HG03135 (cell line): ENCODE measurements at regions not wholly inside any gene's neighbourhood (a gene's known extent, or its start where the extent isn't known, plus 50 kb on each side); places are given as distances from the start of the nearest gene placed in this dataset.

Source experiments
- ATAC-seq: cut with Tn5 transposase; IDR thresholded peaks from one replicate; pipeline ENCODE4 v1.9.1; 2021; ENCODE audit warnings: mild to moderate bottlenecking, moderate library complexity; ENCODE audit not compliant: unreplicated experiment

DNA sequence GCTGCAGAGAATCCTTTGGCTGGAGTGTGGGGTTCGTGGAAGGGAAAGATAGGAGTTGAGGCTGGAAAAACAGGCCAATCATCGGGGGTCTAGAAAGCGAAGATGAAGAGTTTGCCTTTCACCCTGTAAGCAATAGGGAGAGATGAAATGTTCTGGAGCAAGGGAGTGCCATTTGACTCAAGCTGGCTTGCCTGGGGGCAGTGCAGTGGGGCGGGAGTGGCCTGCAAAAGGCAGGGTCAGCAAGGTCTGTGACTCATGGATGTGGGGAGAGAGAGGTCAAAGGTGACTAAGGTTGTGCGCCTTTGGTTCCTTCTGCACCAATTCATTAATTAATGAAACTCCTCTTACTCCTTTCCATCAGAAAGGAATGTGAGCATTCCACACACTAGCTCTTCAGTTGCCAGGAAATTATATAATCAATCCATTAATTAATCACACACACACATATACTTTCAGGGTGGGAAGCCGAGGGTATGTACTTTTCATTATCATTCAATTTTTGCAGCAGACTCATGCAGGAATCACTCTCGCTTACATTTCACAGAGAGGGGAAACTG is 227.6 kb downstream of the MYCN start:
- no peak for ATAC-seq

GRCh38 chr2:16167451-16167861 is 227.1 kb downstream of the MYCN start:
- ATAC-seq: no peak

GRCh38 chr2:16166327-16166981 is 226.1 kb downstream of the MYCN start:
- no peak for ATAC-seq

- ATAC-seq: no peak
Measured at GRCh38 chr2:16165518-16166326, 225.4 kb downstream of the MYCN start.

GRCh38 chr2:16162491-16163040 is 222.2 kb downstream of the MYCN start:
- ATAC-seq: no peak

DNA sequence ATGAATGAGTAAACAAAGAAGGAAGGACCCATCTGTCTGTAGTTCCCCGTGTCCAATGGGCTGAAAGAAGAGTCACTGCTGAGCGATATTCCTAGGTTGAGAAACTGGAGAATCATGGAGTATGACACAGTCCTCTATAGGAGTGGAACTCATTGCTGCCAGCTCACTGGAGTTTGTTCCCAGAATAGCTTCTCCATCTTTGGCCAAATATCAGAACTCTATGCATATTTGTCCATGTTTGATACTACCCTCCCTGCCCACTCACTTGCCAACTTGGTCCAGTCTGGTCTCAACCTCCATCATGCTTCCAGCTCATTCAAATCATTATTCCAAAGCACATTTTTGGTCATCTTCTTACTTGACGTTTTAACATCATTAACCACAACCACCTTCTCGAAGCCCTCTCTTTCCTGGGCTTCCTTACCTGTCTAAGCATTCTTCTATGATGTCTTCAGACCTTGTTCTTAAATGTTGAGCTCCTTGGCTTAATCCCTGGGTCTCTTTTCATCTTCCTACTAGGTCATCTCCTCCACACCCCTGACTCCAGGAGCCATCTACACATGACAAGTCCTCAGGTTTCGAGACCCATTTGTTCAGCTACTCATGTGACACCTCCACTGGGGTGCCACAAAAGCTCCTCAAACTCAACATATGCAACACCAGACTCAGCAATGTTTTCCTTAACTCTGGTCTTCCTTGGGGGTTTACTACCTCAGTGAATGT is 221.6 kb downstream of the MYCN start:
- no peak for ATAC-seq

DNA sequence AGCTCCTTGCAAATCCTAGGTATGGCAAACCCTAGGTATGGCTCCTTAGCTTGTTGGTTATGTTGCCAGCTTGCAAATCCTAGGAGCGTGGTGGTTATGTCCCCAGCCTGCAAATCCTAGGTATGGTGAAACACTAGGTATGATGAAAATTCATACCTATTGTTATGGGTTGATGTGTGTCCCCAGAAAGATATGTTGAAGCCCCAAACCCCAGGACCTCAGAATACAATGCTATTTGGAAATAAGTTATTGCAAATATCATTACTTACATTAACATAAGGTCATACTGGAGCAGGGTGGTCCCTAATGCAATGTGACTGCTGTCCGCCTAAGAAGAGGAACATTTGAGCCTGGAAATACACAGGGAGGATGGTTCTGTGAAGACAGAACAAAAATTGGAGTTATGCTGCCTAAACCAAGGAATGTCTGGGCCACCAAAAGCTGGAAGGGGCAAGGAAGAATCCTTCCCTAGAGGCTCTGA is 220.8 kb downstream of the MYCN start:
- ATAC-seq: no peak

DNA sequence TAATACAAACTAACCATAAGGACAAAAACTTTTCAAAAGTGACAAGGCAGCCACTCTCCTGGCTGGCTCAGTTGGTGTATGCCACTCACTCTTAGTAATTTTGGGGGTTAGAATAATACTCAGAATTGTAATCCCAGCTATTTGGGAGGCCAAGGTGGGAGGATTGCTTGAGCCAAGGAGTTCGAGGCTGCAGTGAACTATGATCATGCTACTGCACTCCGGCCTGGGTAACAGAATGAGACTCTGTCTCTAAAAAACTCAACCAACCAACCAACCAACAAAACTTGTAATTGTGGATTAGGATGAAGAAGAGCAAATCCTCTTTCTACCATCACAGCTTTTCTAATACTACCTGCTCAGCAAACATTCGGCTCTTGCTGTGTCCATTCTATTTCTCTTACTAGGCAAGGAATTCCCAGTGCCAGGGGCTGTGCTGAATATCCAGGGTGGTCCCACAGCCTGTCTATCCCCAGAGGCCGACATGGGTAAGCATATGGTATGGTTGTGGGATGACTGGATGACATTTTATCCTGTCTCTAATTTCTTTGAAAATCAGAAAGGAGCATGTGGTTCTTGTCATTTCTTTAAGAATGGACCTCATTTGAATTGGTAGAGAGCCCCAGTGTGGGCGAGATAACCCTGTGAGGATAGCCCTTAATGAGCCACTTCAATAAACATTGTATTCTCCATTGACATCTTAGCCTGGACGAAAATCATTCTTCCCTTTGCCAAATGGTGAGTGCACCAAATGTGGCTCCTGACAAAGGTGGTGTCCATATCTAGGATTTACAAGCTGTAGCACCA is 220.1 kb downstream of the MYCN start:
- ATAC-seq: no peak

- no peak for ATAC-seq
Measured at GRCh38 chr2:16156411-16156810, 216.1 kb downstream of the MYCN start.

DNA sequence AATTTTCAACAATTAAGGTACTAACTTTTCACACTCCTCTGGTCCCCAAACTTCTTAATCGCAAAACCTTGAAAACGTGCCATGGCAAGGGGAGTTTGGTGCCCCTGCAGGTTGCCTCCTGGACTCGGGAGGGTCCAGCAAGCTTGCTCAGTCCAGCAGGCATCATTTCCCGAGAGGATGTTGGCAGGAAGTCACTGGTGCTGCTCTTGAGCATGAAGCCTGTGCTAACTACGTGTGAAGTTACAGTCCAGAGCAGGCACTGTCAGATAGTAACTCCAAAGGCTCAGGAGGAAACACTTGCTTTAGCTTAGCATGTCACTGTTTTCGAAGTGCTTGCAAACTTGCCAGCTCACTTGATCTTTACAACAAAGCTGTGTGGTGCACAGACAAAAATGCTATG is 215.4 kb downstream of the MYCN start:
- no peak for ATAC-seq

DNA sequence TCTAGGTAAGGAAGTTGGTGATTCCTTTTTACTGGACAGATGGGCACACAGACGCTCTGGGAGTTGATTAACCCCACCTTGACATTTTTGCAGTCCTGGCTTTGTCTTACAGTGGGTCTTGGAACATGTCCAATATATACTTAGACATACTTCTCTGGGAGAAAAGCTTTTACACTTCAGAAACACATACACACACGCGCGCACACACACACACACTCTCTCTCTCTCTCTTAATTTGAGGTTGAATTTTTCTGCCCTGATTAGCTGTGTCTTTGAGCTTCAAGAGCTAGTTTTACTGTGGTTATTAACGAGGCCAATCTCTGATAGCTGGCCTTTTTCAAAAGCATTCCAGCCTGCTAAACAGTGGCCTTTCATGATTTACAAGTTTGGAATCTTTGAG is 215.0 kb downstream of the MYCN start:
- ATAC-seq: no peak

DNA sequence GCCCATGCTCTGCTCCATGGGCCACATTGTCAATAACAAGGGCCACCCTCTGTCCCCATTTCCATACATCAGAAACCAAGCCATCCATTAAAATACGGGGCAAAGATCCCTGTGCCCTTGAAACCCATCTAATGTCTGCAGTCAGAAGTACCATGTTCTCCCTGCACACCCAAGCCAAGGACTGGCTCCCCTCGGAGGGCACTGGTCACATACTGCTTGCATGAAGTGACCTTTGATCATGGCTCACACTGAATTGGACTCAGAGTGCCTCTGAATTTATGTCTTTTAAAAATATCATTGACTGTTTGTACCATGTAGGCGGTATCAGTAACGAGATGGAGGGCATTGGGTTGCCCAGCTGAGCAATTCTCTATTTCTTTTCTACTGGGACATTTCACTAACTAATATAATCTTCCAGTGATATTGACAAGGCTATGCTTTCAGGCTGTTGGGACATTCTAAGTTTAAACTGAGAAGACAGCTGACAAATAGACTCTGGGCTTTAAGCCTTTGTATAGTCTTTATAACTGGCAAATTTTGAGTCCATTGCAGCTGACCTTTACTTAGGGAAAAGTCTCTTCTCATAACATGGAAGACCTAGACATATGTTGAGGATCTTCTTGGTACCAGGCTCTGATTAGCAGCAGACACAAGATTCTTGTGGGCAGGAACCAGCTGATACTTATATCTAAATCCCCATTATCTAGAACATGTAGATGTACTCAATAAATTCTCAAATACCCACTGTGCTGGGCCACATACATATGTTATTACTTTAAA is 214.3 kb downstream of the MYCN start:
- ATAC-seq: no peak

DNA sequence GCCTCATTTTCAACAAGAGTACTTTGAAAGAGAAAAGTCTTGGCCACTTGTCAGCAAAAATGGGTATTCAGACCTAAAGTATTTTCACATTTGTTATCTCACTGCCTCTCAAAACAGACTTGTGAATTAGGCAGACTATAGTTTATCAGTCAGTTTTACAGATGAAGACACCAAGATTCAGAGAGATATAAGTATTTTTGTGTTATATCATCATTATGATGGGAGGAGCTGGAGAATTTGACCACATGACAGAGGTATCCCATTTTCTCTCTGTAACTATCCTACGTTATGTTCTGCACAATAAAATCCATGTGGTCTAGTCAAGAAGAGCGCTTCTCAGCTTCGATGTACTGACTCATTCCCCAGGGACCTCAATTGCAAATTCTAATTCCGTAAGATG is 213.7 kb downstream of the MYCN start:
- ATAC-seq: no peak

DNA sequence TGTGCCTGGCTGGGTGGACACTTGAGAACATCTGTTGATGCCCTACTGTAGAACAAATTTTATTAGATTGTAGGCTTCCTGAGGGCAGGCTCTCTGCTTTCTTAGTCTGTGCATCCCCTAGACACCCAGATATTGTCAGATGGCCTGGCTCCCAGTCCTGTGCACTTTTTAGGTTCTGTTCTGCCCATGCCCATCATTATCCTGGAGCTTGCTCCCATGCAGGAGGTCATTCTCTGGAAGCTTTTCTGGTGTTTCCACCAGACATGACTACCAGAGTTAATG is 213.3 kb downstream of the MYCN start:
- ATAC-seq: no peak

GRCh38 chr2:16152928-16153753 is 212.8 kb downstream of the MYCN start:
- no peak for ATAC-seq

- ATAC-seq: no peak
Measured at GRCh38 chr2:16152071-16152927, 211.9 kb downstream of the MYCN start.

DNA sequence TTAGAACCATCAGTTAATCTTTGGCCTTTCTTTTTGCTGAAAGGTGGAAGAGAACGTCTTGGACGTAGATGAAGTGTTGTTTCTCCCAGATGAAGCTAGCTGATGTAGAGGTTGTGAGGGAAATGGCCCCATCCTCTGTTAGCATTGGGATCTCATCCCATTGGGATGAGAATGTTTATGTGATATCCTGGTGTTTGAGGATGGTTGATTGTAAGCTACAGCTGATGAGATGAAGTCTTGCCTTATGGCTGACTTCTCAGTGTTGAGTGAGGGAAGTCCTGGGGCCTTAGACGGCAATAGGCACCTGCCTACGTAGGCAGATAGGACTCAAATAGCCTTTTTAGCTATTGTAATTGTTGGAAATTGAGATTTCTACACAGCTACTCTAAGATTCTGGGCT is 211.3 kb downstream of the MYCN start:
- ATAC-seq: no peak

DNA sequence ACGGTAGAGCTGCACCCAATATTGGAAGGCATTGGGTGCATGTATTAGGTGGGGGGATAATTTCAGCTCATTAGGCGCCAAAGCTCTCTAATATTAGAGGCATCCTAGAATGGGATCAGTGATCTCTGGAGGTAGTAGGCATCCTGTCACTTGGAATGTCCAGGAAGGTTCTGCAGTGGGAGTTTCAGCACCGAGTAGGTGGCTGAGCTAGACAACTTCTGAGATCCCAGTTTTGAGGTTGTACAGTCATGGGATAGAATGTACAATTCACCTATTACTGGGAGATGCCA is 210.9 kb downstream of the MYCN start:
- ATAC-seq: no peak
